HEK293 (cell line): ENCODE measurements at regions not wholly inside any gene's neighbourhood (a gene's known extent, or its start where the extent isn't known, plus 50 kb on each side); places are given as distances from the start of the nearest gene placed in this dataset.

Experiments
- CTCF ChIA-PET: fragments of 350-600 bp; formaldehyde crosslinking; extraction: SDS; loops from one replicate; lab custom pipeline; 2021; ENCODE audit warnings: antibody characterized with exemption; lab: Yijun Ruan, JAX
- POLR2A ChIA-PET: fragments of 300-600 bp; formaldehyde crosslinking; extraction: SDS; loops from one replicate; lab custom pipeline; 2020; ENCODE audit warnings: antibody characterized with exemption, inconsistent platforms; lab: Yijun Ruan, JAX
- H3K27ac ChIP-seq: fragments of 200-500 bp; sonication (Bioruptor generic); 2 replicates; pipeline ENCODE4 v1.5.1; 2014; ENCODE audit warnings: low read depth, low read length, control low read depth, inconsistent platforms; ENCODE audit errors: extremely low read depth
- H3K36me3 ChIP-seq, 2 experiments: fragments of 200-500 bp in 1 of 2; sonication (Bioruptor generic) in 1 of 2; 1 replicate in 1 of 2; 2 replicates in 1 of 2; pipeline ENCODE4 v1.5.1; 2014 to 2017; ENCODE audit warnings: inconsistent platforms in 2 of 2, low read length in 2 of 2; ENCODE audit not compliant: control insufficient read depth in 2 of 2, insufficient read depth in 1 of 2
- H3K4me1 ChIP-seq: fragments of 200-500 bp; sonication (Bioruptor generic); 2 replicates; pipeline ENCODE4 v1.5.1; 2014; ENCODE audit warnings: mild to moderate bottlenecking, low read length, inconsistent platforms; ENCODE audit not compliant: control insufficient read depth, insufficient read depth
- H3K4me3 ChIP-seq: 2 replicates; pipeline ENCODE4 v1.5.1; 2011; ENCODE audit warnings: low read depth, mild to moderate bottlenecking, control low read depth, low read length, moderate library complexity
- H3K9me3 ChIP-seq: fragments of 200-500 bp; sonication (Bioruptor generic); 2 replicates; pipeline ENCODE4 v1.5.1; 2014; ENCODE audit warnings: low read depth, low read length, inconsistent platforms; ENCODE audit not compliant: control insufficient read depth, insufficient read depth
- FEZF1 ChIP-seq: fragments of 450-650 bp; formaldehyde crosslinking; IDR thresholded peaks from 2 replicates; pipeline ENCODE4 v1.5.1; 2016; ENCODE audit warnings: missing biosample characterization, missing genetic modification characterization
- GLI4 ChIP-seq: fragments of 450-650 bp; formaldehyde crosslinking; IDR thresholded peaks from 2 replicates; pipeline ENCODE4 v1.5.1; 2016; ENCODE audit warnings: missing biosample characterization, missing genetic modification characterization
- HOXC10 ChIP-seq: sonication (generic); formaldehyde crosslinking; IDR thresholded peaks from 2 replicates; pipeline ENCODE4 v1.8.1; 2023; ENCODE audit warnings: mild to moderate bottlenecking, missing genetic modification reagents
- REST ChIP-seq: fragments of 450-650 bp; formaldehyde crosslinking; IDR thresholded peaks from 2 replicates; pipeline ENCODE4 v1.5.1; 2016; ENCODE audit warnings: missing biosample characterization, missing genetic modification characterization
- SCRT1 ChIP-seq: fragments of 450-650 bp; formaldehyde crosslinking; IDR thresholded peaks from 2 replicates; pipeline ENCODE4 v1.5.1; 2016; ENCODE audit warnings: missing biosample characterization, missing genetic modification characterization, borderline replicate concordance
- WT1 ChIP-seq: fragments of 450-650 bp; formaldehyde crosslinking; IDR thresholded peaks from 2 replicates; pipeline ENCODE4 v1.5.1; 2016; ENCODE audit warnings: missing biosample characterization, missing genetic modification characterization
- ZBTB10 ChIP-seq: fragments of 450-650 bp; formaldehyde crosslinking; IDR thresholded peaks from 2 replicates; pipeline ENCODE4 v1.5.1; 2016; ENCODE audit warnings: missing biosample characterization, missing genetic modification characterization
- ZFP37 ChIP-seq: fragments of 450-650 bp; formaldehyde crosslinking; IDR thresholded peaks from 2 replicates; pipeline ENCODE4 v1.5.1; 2016; ENCODE audit warnings: missing biosample characterization, missing genetic modification characterization
- ZFP41 ChIP-seq: fragments of 450-650 bp; formaldehyde crosslinking; IDR thresholded peaks from 2 replicates; pipeline ENCODE4 v1.5.1; 2016; ENCODE audit warnings: missing biosample characterization, missing genetic modification characterization, borderline replicate concordance
- ZFP69B ChIP-seq: fragments of 450-650 bp; formaldehyde crosslinking; IDR thresholded peaks from 2 replicates; pipeline ENCODE4 v1.5.1; 2016; ENCODE audit warnings: missing biosample characterization, missing genetic modification characterization
- ZNF114 ChIP-seq: fragments of 450-650 bp; formaldehyde crosslinking; IDR thresholded peaks from 2 replicates; pipeline ENCODE4 v1.5.0; 2017; ENCODE audit warnings: missing biosample characterization, missing genetic modification characterization
- ZNF169 ChIP-seq: fragments of 450-650 bp; formaldehyde crosslinking; IDR thresholded peaks from 2 replicates; pipeline ENCODE4 v1.5.1; 2016; ENCODE audit warnings: missing biosample characterization, missing genetic modification characterization
- ZNF18 ChIP-seq: fragments of 450-650 bp; formaldehyde crosslinking; IDR thresholded peaks from 2 replicates; pipeline ENCODE4 v1.5.1; 2016; ENCODE audit warnings: missing biosample characterization, missing genetic modification characterization
- ZNF514 ChIP-seq: fragments of 450-650 bp; formaldehyde crosslinking; IDR thresholded peaks from 2 replicates; pipeline ENCODE4 v1.5.1; 2016; ENCODE audit warnings: missing biosample characterization, missing genetic modification characterization
- ZNF701 ChIP-seq: fragments of 450-650 bp; formaldehyde crosslinking; IDR thresholded peaks from 2 replicates; pipeline ENCODE4 v1.5.1; 2016; ENCODE audit warnings: missing biosample characterization, missing genetic modification characterization
- ZNF785 ChIP-seq: fragments of 450-650 bp; formaldehyde crosslinking; IDR thresholded peaks from 2 replicates; pipeline ENCODE4 v1.5.1; 2016; ENCODE audit warnings: missing biosample characterization, missing genetic modification characterization
- ZNF791 ChIP-seq: fragments of 450-650 bp; formaldehyde crosslinking; IDR thresholded peaks from 2 replicates; pipeline ENCODE4 v1.5.1; 2016; ENCODE audit warnings: missing biosample characterization, missing genetic modification characterization
- ZSCAN16 ChIP-seq: fragments of 450-650 bp; formaldehyde crosslinking; IDR thresholded peaks from 2 replicates; pipeline ENCODE4 v1.5.1; 2016; ENCODE audit warnings: missing biosample characterization, missing genetic modification characterization
- ZSCAN30 ChIP-seq: fragments of 450-650 bp; IDR thresholded peaks from 2 replicates; pipeline ENCODE4 v1.5.1; 2018; ENCODE audit warnings: missing biosample characterization, mild to moderate bottlenecking, missing genetic modification characterization, moderate library complexity
- ZXDB ChIP-seq: fragments of 450-650 bp; formaldehyde crosslinking; IDR thresholded peaks from 2 replicates; pipeline ENCODE4 v1.5.1; 2016; ENCODE audit warnings: missing biosample characterization, missing genetic modification characterization

- Histone ChIP-seq H3K27ac (no peak overlapping the region), H3K9me3 (no peaks in the 10 kb centered on the region), H3K36me3 (no peaks in the 10 kb centered on the region), H3K4me3 (no peak overlapping the region), H3K4me1 (no peaks in the 10 kb centered on the region)
- POLR2A ChIA-PET: no interaction called here
- TF ChIP-seq ZFP69B (no peak), ZXDB (tag by site-specific recombination) (no peak), ZNF785 (tag by site-specific recombination) (no peak), ZNF169 (no peak), ZNF514 (no peak), ZSCAN16 (tag by site-specific recombination) (no peak), ZFP41 (tag by site-specific recombination) (no peak), ZNF18 (tag by site-specific recombination) (no peak), ZBTB10 (tag by site-specific recombination) (no peak), ZFP37 (tag by site-specific recombination) (no peak), ZSCAN30 (tag by site-specific recombination) (no peak), ZNF701 (no peak), GLI4 (tag by site-specific recombination) (no peak), SCRT1 (tag by site-specific recombination) (no peak), HOXC10 (CRISPR knock-in tag) (no peak), REST (tag by site-specific recombination) (no peak), ZNF114 (tag by site-specific recombination) (no peak), FEZF1 (no peak), WT1 (tag by site-specific recombination) (no peak), ZNF791 (tag by site-specific recombination) (no peak)
- CTCF ChIA-PET: interaction anchor here (0.7 kb wide), 1 partner anchor 1014 kb away, joined by 3 read pairs; no protein-coding TSS in a partner anchor
These were observed 57.0 kb upstream of the NEK7 start for GRCh38 chr1:198099755-198100154.
